GM18520 (cell line): ENCODE measurements at regions not wholly inside any gene's neighbourhood (a gene's known extent, or its start where the extent isn't known, plus 50 kb on each side); places are given as distances from the start of the nearest gene placed in this dataset.

Experiments
- ATAC-seq: cut with Tn5 transposase; IDR thresholded peaks from one replicate; pipeline ENCODE4 v1.9.1; 2021; ENCODE audit not compliant: unreplicated experiment

DNA sequence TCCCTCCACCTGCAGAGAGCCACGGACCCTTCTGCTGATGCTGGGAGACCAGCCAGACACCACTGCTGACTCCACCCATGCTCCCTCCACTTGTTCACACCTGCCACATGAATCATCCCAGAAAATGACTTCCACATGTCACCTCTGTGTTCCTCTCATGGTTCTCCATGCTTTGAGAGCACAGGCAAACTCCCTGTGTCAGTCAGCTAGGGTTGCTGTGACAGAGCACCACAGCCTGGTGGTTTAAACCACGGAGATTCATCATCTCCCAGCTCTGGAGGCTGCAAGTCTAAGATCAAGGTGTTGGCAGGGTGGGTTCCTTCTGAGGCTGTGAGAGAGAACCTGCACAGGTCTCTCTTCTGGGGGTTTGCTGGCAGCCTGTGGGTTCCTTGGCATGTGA is 381.4 kb downstream of the GADD45G start:
- ATAC-seq: no peak

DNA sequence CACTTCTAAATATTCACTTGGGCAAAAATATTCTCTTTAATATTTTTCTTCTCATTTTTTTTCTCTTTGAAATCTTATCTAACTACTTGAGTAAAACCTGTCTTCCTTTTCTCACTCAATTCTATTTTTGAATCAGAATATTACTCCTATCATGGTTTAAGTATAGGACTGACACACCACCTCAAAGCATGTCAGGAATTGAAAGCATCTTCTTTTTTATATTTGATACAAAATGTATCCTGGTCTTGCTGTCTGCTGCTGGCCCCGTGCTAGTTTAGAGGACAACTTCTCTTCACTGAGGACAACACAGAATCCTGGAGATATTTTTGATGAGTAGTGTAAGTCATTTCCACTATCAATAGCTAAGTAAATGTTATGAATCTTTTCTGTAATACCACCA is 383.6 kb downstream of the GADD45G start:
- ATAC-seq: no peak

DNA sequence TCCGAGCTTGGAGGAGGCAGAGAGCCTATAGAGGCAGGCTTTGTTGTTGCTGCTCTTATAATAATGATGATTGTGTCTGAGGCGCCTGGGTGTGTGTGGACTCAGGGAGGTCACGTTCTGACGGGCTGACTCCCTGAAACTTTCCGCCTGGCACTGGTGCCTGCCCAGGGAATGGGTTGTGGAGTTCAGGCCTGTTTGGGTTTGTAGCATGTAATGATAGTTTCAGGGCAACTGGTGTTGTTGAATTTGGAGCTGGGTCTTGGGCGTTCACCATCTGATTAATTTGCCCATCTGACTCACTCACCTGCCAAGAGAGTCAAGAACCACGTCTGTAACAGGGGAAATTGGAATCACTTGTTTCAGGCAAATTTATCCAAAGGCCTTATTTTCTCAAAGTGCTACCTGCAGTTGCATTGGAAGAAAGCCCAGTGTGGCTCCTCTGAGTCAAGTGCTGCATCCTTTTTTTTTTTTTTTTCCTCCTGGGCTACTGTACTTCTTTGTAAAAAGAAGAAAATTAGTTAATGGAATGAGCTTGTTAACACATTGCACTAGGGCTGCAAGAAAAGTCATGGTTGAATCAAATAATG is 386.5 kb downstream of the GADD45G start:
- ATAC-seq: no peak

DNA sequence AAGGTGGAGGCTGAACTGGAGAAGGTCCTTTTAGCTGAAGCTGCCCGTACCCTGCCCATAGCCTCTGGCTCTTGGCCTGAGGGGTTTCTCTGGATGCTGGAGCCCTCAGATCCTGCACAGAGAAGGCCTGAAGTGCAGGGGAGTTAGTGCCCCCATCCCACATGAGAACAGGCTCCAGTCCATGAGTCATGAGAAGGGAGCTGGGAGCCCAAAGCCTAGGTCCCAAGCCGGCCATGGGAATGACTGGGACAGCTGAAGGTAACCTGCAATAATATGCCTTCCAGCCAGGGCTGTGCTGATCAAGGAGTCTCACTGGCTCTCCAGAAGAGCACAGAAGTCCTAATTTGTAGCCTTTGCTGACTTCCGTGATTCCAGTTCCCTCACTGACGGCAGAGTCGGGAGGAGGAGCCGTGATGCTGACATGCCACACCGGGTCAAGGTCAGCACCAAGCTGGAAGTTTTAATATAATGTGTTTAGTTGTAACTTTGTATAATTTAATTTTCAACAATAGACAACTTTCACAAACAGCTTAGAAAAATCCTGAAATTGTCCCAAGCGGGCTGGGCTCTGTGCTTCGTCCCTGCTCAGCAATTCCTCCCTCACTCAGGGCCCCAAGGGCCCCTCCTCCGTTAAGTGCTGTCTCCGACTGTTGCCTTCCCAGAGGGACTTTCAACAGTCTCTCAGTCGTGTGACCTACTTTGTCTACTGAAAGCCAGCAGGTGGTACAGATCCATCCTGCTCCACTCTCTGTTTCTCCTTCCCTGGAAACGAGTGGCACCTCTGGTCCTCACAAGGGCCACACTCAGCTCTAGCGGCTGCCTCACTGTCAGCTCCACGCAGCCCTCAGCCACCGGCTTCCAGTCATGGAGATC is 387.8 kb downstream of the GADD45G start:
- ATAC-seq: no peak

DNA sequence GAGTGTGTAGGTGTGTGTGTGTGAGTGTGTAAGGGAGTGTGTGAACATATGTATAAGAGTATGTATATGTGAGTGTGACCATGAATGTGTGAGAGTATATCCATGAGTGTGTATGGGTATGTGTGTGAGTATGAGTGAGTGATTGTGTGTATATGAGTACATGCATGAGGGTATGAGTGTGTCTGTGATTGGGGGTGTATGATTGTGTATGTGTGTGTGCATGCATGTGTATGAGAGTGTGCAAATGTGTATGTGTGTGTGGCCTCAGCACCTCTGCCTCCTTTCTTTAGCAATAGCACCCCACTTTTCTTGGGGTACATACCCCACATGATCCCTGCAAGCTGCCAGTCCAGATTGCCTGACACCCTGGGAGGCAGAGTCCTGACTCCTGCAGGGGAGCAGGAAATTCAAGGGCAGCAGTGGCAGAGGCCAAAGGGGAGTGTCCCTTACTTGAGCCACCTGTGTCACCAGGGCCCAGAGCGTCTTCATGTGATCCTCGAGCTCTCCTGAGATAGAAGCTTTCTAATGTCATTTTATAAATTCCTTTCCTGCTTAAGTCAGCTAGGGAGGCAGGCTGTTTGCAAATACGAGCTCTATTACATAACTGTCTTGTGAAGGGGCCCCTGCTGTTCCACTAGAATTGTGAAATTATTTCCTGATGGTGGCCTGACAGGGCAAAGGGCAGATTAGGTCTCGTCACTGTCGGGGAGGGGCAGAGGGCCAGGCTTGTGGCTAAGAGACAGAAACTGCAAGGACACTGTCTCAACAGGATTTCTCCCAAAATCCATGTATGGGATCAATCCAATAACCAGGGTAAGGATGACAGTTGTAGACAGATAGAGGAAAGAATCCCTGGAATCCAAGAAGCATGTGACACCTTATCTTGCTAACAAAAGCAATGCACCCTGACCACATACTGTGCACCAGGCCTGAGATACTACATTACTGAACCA is 389.1 kb downstream of the GADD45G start:
- ATAC-seq: no peak

DNA sequence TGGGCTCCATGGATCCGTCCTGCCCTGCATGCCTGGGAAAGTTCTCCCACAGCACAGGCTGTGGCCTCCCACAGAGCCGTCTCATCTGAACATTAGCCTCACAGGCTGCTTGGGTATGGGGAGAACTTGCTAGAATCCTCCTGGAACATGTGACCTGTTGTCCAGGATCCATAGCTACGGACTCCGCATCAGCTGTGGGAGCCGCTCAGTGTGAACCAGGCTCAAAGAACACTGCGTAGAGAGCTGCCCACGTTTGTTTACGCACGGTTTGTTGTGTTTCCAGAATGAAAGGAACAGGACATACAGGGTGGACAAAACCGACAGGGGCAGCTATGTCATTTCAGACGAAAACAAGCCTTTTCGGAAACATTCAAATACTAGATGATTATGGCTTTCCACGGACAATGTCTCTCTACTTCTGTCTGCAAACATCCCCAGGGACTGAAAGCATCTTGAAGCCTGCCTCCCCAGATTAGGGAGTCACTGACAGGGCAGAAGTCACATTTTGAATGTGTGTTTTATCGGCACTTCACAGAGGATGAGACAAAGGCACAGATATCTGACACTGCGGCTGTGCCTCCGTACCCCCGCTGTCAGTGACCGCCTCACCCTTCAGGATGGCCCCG is 390.3 kb downstream of the GADD45G start:
- ATAC-seq: no peak

DNA sequence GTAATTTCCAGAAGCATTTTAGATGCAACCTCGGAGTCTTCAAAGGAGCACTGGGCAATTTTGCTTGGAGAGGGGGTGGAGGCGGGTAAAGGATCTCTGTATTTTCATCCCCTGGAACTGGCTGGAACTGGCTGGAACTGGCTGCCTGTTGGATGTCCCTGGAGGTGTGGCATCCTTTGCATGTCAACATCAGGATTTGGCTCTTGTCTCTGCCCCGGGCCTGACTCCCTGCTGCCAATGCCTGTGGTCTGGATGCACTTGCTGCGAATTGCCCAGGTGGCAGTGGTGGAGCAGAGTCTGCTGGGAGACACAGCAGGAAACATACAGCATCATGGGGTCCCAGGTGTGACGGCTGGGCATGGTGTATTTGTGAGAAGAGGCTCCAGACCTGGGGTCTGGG is 391.3 kb downstream of the GADD45G start:
- no peak for ATAC-seq

DNA sequence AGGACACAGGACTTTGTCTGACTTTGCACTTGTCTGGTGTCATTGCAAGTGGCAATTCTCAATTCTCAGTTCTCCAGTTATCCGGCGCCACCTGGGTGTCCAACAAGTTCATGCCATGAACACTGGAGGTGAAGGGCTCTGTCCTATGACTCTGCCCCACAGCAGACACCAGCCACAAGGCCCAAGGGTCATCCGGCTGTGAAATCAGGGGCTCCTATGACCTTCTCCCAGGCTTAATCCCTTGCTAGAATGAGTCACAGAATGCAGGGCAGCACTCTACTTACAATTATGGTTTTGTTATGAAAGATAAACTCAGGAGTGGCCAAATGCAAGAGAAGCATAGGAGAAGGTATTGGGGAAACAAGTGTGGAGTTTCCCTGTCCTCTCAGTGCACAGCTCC is 392.0 kb downstream of the GADD45G start:
- no peak for ATAC-seq

DNA sequence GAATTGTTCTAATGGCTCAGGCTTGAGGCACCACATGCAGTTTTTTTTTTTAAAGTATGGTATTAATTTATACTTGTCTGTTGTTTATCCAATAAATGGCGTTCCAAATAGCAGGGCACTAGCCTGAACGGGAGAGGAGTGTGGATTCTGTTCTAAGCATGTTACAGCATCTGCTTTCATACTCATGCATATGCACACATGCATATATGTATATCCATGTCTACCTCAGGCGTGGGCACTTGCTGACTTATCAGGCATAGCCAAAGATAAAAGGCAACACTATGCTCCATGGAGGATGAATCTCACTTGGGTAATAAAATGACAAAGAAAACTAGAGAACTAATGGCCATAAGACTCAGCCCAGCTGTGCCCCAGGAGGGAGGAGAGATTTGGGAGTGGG is 393.8 kb downstream of the GADD45G start:
- ATAC-seq: no peak

DNA sequence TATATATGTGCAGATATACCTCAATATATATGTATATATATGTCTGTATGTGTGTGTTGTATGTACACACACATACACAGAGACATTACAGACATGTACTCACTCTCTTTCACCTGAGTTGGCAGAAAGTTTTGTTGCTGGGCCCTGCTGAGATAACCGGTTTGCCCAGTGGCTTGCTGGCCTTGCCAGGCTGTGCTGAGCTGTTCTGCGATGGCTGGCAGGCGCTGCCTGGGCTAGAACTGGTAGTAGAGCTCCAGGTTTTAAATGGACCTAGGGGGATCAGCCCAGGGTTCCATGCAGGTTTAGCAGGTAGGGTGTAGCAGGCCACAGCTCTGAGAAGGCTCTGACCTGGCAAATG is 394.3 kb downstream of the GADD45G start:
- no peak for ATAC-seq

DNA sequence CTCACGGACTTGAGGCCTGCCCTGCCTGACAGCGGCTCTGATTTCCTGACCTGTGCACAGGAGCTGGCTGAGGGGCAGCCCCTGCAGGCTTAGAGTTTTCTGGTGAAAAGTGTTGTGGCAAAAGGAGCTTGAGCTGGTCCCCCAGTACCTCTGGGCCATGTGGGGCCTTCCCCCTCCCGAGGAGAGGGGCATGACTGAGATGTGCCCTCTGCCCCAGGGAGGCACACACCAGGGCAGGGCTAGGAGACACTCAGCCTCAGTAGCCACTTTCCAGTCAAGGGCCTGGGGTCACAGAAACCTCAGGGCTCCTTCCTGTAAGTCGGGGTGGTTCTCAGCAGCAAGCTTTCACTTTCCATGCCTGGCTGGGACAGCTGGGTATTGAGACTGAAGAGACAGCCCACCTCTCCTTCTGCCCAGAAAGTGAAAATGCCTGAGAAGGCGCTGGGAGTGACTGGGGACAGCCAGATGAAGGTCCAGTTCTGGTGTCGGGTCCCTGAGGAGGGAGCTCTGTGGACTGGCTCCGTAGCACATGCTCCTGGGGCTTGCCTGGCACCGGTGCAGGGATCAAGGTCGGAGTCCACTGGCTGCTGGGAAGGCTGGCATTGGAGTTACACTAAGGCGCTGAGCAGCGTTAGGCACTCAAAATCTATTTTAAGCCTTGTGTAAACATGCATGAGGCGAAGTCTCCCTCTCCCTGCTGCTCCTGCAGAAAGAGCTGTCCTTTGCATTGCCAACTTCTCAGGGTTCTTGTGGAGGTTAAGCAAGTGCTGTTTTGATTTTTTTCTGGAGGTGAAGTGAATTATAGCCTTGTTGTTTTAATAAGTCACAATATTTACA is 394.9 kb downstream of the GADD45G start:
- no peak for ATAC-seq

DNA sequence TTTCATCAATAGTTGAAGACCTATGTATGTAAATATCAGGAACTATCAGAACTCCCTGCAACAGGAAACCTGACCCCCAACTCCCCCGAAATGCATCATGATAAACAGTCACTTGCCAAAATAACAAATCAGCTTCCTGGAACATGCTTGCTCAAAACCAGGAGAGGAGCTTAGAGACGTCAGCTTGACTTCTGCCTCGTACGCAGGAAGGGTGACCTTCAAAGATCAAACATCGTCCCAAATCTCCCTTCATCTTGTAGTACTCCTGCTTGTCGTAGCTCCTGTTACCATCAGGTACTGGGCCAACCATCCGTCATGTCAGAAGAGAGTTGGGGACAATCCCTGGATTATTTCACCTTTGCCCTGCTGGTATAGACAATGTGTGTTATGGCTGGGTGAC is 396.1 kb downstream of the GADD45G start:
- ATAC-seq: no peak

DNA sequence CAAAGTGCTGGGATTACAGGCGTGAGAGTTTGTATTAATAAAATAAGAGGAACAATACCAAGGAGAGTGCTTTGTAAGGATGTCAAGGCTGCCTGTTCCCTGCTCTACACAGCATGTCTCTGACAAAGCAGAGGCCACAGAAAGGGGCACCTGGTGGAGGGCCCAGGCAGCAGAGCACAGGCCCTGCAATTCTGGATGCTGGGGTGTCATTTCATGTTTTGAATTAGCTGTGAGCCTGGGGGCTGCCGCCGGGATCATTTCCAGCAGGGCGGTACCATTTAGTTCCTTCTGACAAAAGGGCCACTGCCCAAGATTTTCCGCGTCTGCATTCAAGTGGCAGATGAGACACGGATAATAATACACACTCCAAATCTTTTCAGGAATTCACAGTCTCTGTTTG is 396.9 kb downstream of the GADD45G start:
- no peak for ATAC-seq

DNA sequence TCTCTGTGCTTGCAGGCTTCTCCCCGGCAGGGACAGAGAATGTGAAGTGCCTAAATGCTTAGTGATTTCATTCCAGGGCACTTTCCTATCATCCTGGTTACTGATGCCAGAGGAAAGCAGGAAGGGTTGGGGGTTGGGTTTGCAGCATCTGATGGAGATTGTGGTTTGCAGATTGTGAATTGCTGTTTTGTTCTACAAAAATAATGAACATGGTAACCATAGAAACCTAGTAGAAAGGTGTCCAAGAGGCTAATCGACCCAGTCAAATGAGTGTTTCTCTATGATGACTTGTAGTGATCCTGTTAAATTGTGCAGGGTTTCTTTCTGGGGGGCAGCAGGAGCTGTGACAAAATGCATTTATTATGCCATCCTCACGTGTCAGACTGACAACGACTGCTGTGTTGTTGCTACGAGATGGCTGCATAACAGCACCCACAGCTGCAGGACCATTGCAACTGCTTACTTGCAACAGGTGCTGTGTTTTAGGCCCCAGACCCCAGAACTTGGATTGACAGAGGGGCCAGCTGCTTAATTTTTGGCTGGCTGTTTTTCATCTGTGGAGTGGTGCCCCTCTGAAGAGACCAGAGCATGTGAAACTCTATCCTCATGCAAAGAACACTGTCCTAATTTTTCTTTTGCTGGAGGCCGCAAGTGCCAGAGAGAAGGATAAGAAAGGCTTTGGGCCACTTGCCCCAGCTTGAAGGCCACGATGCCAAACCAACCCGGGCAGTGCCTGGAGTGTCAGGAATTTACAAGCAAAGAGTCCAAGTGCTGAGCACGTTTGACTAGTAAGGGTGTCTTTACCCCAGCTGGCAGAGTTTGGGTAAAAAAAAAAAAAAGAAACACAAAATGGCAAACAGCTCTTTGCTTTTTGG is 397.8 kb downstream of the GADD45G start:
- ATAC-seq: no peak

DNA sequence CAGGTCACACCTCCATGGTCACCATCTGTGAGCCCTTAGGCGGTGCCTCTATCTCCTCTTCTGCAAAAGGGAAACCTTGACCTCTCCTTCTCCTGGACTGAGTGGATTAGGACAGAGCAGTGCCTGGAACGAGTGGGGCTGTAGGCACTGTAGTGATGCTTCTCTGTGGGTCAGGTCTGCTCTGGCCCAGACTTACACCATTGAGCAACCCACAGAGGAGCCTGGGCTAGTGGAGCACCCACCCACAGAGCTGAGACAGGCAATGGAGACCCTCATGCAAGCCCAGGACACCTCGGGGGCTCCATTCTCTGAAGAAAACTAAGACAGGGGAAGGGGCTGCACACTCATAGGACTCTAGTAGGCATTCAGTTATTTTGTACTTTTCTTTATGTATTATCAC is 400.6 kb downstream of the GADD45G start:
- no peak for ATAC-seq

DNA sequence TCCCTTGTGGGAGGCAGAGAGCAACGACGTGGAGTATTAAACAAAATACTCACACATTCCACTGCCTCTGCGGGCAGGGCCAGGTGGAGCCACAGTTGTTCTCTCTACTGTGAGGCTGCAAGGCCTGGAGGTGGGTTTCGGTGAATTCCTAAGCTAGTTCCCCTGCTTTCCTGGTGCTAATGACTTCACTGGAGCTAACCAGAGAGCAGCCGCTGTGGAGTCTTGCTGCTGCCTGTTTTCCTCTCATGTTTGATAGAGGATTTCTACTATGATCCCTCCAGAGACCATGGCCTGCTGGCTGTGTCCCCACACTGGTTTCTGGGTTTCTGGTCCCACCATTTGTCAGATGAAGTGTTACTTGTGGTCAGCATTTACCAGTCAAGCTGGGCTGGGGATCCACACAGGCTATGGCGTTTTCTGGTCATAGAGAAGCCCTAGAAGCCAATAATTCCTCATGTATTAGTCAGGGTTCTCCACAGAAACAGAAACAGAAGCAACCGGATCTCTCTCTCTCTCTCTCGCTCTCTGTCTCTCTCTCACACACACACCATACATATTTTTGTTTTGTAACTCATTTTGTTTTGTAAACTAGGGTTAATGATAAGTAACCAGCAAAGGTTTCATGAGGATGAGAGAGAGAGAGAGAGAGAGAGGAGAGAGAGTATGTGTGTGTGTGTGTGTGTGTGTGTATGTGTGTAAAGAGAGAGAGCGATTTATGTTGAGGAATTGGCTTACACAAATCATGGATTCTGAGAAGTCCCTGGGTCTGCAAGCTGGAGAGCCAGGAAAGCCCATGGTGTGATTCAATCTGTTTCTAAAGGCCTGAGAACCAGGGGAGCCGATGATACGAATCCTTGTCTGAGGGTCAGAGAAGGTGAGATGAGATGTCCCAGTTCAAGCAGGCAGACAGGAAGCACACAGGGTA is 403.0 kb downstream of the GADD45G start:
- no peak for ATAC-seq

DNA sequence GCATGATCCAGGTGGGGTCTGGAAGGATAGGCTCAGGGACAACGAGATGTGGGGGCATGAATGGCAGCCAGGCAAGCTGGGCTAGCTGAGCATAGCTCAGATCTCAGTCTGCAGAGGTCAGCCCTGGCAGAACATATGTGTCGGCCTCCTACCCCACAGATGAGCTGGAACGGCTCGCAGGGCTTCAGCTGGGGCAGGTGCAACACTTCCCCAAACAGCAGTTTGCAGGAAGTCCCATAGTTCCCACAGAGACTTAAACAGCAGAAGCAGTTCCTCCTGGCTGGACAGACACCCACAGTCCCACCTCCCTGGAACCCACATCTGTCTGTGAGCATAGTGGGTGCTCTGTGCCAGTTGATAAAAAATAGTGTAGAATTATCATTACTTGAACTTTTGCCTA is 404.6 kb downstream of the GADD45G start:
- no peak for ATAC-seq

DNA sequence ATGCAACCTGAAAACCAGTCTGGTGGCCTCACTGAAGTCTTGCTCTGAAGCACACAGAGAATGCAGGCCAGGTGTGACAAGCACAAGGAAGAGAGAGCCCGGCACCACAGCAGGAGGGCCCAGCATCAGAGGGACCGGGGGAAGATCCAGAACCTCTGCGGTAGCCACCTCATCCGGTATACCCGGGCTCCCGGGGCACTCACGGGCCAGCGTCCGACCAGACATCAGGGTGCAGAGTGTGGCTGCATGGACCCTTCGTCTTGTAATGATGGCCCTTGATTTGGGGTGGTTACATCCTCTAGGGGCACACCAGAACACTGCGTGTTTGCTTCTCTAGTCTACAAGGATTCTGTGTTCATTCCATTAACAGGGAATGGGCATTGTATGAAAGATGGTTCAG is 406.0 kb downstream of the GADD45G start:
- no peak for ATAC-seq
